Testis (tissue), 2 donors: ENCODE measurements at regions not wholly inside any gene's neighbourhood (a gene's known extent, or its start where the extent isn't known, plus 50 kb on each side); places are given as distances from the start of the nearest gene placed in this dataset.
"Not testable (repeated sequence)": the region's sequence is repeated elsewhere in the genome, so short reads cannot be mapped to it uniquely, and the experiment has no call there.

Source experiments
- DNase-seq: peaks from one replicate; pipeline ENCODE4 v3.0.0-alpha.2; 2019
- H3K27ac ChIP-seq, 2 donors: fragments of 200-600 bp; sonication (generic); one replicate each; pipeline ENCODE4 v1.5.1; 2019
- H3K27me3 ChIP-seq: fragments of 200-600 bp; sonication (generic); one replicate; pipeline ENCODE4 v1.5.1; 2019
- H3K36me3 ChIP-seq: fragments of 200-600 bp; sonication (generic); one replicate; pipeline ENCODE4 v1.5.1; 2017; ENCODE audit warnings: low read depth; ENCODE audit errors: missing control alignments
- H3K4me1 ChIP-seq: fragments of 200-600 bp; sonication (generic); one replicate; pipeline ENCODE4 v1.5.1; 2019
- H3K4me3 ChIP-seq, 2 donors: fragments of 200-600 bp; sonication (generic); one replicate each; pipeline ENCODE4 v1.5.1; 2017 to 2019
- H3K9me3 ChIP-seq: fragments of 200-600 bp; sonication (generic); one replicate; pipeline ENCODE4 v1.5.1; 2017
- CTCF ChIP-seq, 3 experiments: fragments of 450-650 bp in 2 of 3; fragments of 200-600 bp in 1 of 3; sonication (generic) in 1 of 3; IDR thresholded peaks; one replicate each; pipeline ENCODE4 v1.5.1; 2016 to 2019; ENCODE audit warnings: antibody characterized with exemption in 3 of 3, mild to moderate bottlenecking in 2 of 3, moderate library complexity in 1 of 3
- POLR2A ChIP-seq: fragments of 450-650 bp; IDR thresholded peaks from one replicate; pipeline ENCODE4 v1.6.1; 2017; ENCODE audit warnings: antibody characterized with exemption, mild to moderate bottlenecking, moderate library complexity
- WGBS, 2 donors: methylation state at CpG; one replicate each; pipeline ENCODE4 v1.1.5; 2018; 5-methylcytosine and 5-hydroxymethylcytosine counted together
- intact Hi-C: fragments of 100-400 bp; cut with DNase I; formaldehyde crosslinking; loops from one replicate; pipeline ENCODE4 v1.15.1; 2023; ENCODE audit warnings: low total_unique reads

GRCh38 chr2:36192983-36193382 is 162.6 kb upstream of the CRIM1 start:
- 19 to 35% methylated on average over 1 of the region's 1 CpG for WGBS, 2 donors
- TF ChIP-seq CTCF (IDR thresholded peaks at IDR 0.05) (no peak), POLR2A (no peak)
- H3K4me1 ChIP-seq: no peaks in the 10 kb centered on the region

GRCh38 chr2:36190097-36190496 is 165.5 kb upstream of the CRIM1 start:
- Histone ChIP-seq H3K9me3 (no peaks in the 10 kb centered on the region), H3K36me3 (no peaks in the 10 kb centered on the region), H3K4me1 (no peaks in the 10 kb centered on the region), H3K27ac (no peak overlapping the region), H3K4me3 (no peak overlapping the region), H3K27me3 (no peaks in the 10 kb centered on the region)
- DNase-seq: no peak
- TF ChIP-seq CTCF (IDR thresholded peaks at IDR 0.05) (no peak), POLR2A (no peak)
- intact Hi-C loops: no loop called here
- 90 to 95% methylated on average over 1 of the region's 1 CpG for WGBS, 2 donors

More at GRCh38 chr2:36192983-36193382, 162.6 kb upstream of the CRIM1 start:
- no peak overlapping the region for H3K27ac ChIP-seq
- no peaks in the 10 kb centered on the region for H3K9me3 ChIP-seq
- H3K27me3 ChIP-seq: no peaks in the 10 kb centered on the region
- no peaks in the 10 kb centered on the region for H3K36me3 ChIP-seq
- H3K4me3 ChIP-seq: no peak overlapping the region
- intact Hi-C loops: no loop called here
- no peak for DNase-seq

- WGBS, 2 donors: 85 to 88% methylated on average over 5 of the region's 5 CpGs
- Histone ChIP-seq H3K4me1 (no peaks in the 10 kb centered on the region), H3K27ac (no peak overlapping the region), H3K4me3 (no peak overlapping the region), H3K36me3 (no peaks in the 10 kb centered on the region), H3K9me3 (no peaks in the 10 kb centered on the region), H3K27me3 (no peaks in the 10 kb centered on the region)
- intact Hi-C loops: no loop called here
- DNase-seq: no peak
- TF ChIP-seq POLR2A: no peak
- no peak for TF ChIP-seq CTCF (IDR thresholded peaks at IDR 0.05)
These were observed 170.0 kb upstream of the CRIM1 start for GRCh38 chr2:36185624-36186023.

- H3K4me1 ChIP-seq: no peaks in the 10 kb centered on the region
These were observed 170.7 kb upstream of the CRIM1 start for GRCh38 chr2:36184848-36185247.

GRCh38 chr2:36180789-36181482 is 174.6 kb upstream of the CRIM1 start:
- H3K27ac ChIP-seq, intact Hi-C loops, H3K9me3 ChIP-seq, H3K27me3 ChIP-seq, DNase-seq, H3K36me3 ChIP-seq, H3K4me1 ChIP-seq, H3K4me3 ChIP-seq: not testable (repeated sequence)
- WGBS, 2 donors: 67 to 84% methylated on average over 7 of the region's 7 CpGs

More at GRCh38 chr2:36184848-36185247, 170.7 kb upstream of the CRIM1 start:
- no peak overlapping the region for H3K4me3 ChIP-seq
- H3K9me3 ChIP-seq: no peaks in the 10 kb centered on the region
- H3K27me3 ChIP-seq: no peaks in the 10 kb centered on the region
- H3K36me3 ChIP-seq: no peaks in the 10 kb centered on the region
- no peak for DNase-seq
- H3K27ac ChIP-seq: no peak overlapping the region
- TF ChIP-seq POLR2A (no peak), CTCF (IDR thresholded peaks at IDR 0.05) (no peak)
- intact Hi-C loops: no loop called here

GRCh38 chr2:36180293-36180692 is 175.3 kb upstream of the CRIM1 start:
- H3K36me3 ChIP-seq, intact Hi-C loops, H3K27me3 ChIP-seq, H3K27ac ChIP-seq, DNase-seq, H3K9me3 ChIP-seq, H3K4me3 ChIP-seq, H3K4me1 ChIP-seq: not testable (repeated sequence)
- 77% methylated on average over 15 of the region's 30 CpGs; no CpG with 5 or more reads in 1 of the 2 donors for WGBS, 2 donors

- H3K4me3 ChIP-seq, H3K36me3 ChIP-seq, intact Hi-C loops, H3K4me1 ChIP-seq, H3K27ac ChIP-seq, DNase-seq, H3K27me3 ChIP-seq, H3K9me3 ChIP-seq: not testable (repeated sequence)
- WGBS, 2 donors: 60 to 80% methylated on average over 3 to 41 of the region's 42 CpGs
These were observed 175.8 kb upstream of the CRIM1 start for GRCh38 chr2:36179668-36180269.
